ENCODE measurements at regions not wholly inside any gene's neighbourhood (a gene's known extent, or its start where the extent isn't known, plus 50 kb on each side); places are given as distances from the start of the nearest gene placed in this dataset.

GRCh38 chr2:157971702-157972101 lies 95.6 kb upstream of the ACVR1 start:
- no peak for DNase-seq (ENCODE audit: extremely low read depth, low read depth)
- no peak for TF ChIP-seq CTCF (IDR thresholded peaks at IDR 0.05; ENCODE audit: low read depth, low read length, missing control alignments)
- no peak overlapping the region for H3K4me3 ChIP-seq (replicated peaks; ENCODE audit: low read depth, low read length)

- TF ChIP-seq CTCF (IDR thresholded peaks at IDR 0.05; ENCODE audit: low read depth, low read length, missing control alignments), result no peak
- H3K4me3 ChIP-seq (replicated peaks; ENCODE audit: low read depth, low read length), result no peak overlapping the region
- no peak for DNase-seq (ENCODE audit: extremely low read depth, low read depth)
Observed at GRCh38 chr2:157967856-157968255, 91.7 kb upstream of the ACVR1 start.

GRCh38 chr2:157959249-157959648 lies 83.1 kb upstream of the ACVR1 start:
- no peak for DNase-seq (ENCODE audit: extremely low read depth, low read depth)
- no peak overlapping the region for H3K4me3 ChIP-seq (replicated peaks; ENCODE audit: low read depth, low read length)
- TF ChIP-seq CTCF (IDR thresholded peaks at IDR 0.05; ENCODE audit: low read depth, low read length, missing control alignments), result no peak

- no peak for TF ChIP-seq CTCF (IDR thresholded peaks at IDR 0.05; ENCODE audit: low read depth, low read length, missing control alignments)
- no peak for DNase-seq (ENCODE audit: extremely low read depth, low read depth)
- no peak overlapping the region for H3K4me3 ChIP-seq (replicated peaks; ENCODE audit: low read depth, low read length)
Observed at GRCh38 chr2:157957596-157957995, 81.5 kb upstream of the ACVR1 start.

GRCh38 chr2:157952558-157952957 lies 76.4 kb upstream of the ACVR1 start:
- H3K4me3 ChIP-seq (replicated peaks; ENCODE audit: low read depth, low read length), result no peak overlapping the region
- no peak for DNase-seq (ENCODE audit: extremely low read depth, low read depth)

GRCh38 chr2:157948856-157949255 lies 72.7 kb upstream of the ACVR1 start:
- TF ChIP-seq CTCF (IDR thresholded peaks at IDR 0.05; ENCODE audit: low read depth, low read length, missing control alignments), result no peak
- H3K4me3 ChIP-seq (replicated peaks; ENCODE audit: low read depth, low read length), result no peak overlapping the region
- no peak for DNase-seq (ENCODE audit: extremely low read depth, low read depth)

More at GRCh38 chr2:157952558-157952957, 76.4 kb upstream of the ACVR1 start:
- no peak for TF ChIP-seq CTCF (IDR thresholded peaks at IDR 0.05; ENCODE audit: low read depth, low read length, missing control alignments)

GRCh38 chr2:157946919-157947557 lies 70.9 kb upstream of the ACVR1 start:
- no peak for TF ChIP-seq CTCF (IDR thresholded peaks at IDR 0.05; ENCODE audit: low read depth, low read length, missing control alignments)
- no peak for DNase-seq (ENCODE audit: extremely low read depth, low read depth)
- H3K4me3 ChIP-seq (replicated peaks; ENCODE audit: low read depth, low read length), result no peak overlapping the region

Data from HFF-Myc (cell line).